GM19023 (cell line): ENCODE measurements at regions not wholly inside any gene's neighbourhood (a gene's known extent, or its start where the extent isn't known, plus 50 kb on each side); places are given as distances from the start of the nearest gene placed in this dataset.

ENCODE experiments used
- ATAC-seq: cut with Tn5 transposase; IDR thresholded peaks from one replicate; pipeline ENCODE4 v1.9.1; 2021; ENCODE audit warnings: mild to moderate bottlenecking, moderate library complexity; ENCODE audit not compliant: unreplicated experiment

GRCh38 chr7:136078630-136079029 lies 101.5 kb upstream of the MTPN start:
- no peak for ATAC-seq

GRCh38 chr7:136076954-136077353 lies 99.8 kb upstream of the MTPN start:
- ATAC-seq: no peak

- ATAC-seq: no peak
Measured at GRCh38 chr7:136074843-136075242, 97.7 kb upstream of the MTPN start.

GRCh38 chr7:136072447-136072846 lies 95.3 kb upstream of the MTPN start:
- no peak for ATAC-seq

DNA sequence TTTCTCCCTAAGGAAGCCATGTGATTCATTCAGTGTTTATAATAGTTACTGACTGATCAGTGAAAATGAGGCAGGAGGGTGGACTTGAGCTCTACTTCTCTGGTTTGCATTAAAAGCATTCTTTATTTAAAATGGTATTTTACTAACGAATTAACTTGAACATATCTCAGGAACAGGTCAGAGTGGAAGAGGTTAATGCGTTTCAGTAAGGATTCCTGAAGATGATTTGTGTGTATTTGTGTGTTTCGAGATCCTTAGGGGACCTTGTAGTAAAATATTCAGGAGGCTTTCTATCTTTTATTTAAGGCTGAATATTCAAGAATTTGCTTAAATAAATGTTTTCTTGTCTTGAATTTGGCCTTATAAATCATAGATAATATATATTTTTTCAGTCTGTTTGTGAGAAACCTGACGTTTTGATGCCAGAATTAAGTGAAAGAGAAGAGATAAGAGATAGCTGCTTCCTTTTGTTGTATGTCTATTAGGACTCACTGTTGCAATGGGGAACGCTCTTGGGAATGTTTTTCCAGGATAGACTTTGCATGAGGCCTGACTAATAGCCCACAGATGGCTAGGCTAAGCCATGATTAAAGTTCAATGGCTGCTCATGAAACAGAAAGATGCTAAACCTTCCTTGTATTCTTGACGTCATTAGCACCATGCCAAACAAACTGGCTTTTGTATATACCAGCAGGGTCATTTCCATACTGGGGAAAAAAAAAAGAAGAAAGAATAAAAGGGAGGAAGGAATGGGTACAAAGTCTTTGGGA lies 93.8 kb upstream of the MTPN start:
- ATAC-seq: no peak

DNA sequence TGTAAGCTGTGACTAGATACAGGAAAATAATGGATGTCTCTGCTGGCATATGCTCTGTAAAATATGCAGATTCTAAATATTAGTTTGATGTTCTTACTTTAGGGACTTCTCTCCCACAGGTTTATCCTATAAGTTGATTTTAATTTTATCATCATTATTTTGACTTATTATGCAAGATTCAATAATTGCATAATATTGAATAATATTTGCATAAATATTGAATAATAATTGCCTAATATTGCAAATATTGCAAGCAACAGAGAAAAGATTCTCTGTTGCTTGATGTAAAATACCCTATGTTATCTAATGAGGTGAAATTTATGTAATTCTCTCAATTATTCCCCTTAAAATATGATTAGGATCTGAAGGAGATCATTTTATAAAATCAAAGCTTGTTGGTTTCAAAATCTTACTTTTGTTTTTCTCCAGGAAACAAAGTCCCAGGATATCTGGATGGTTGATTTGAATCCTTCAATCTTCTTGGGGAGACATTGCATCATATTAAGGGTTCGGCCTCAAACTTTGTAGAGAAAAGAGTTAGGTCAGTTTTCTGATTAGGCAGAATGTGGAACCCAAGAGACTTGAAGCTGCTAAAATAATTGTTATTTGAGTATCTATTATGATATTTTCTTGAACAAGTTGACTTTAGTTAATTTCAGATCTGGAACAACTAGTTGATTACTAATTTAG lies 92.8 kb upstream of the MTPN start:
- no peak for ATAC-seq

GRCh38 chr7:136067277-136067676 lies 90.1 kb upstream of the MTPN start:
- ATAC-seq: no peak

GRCh38 chr7:136066304-136067143 lies 89.4 kb upstream of the MTPN start:
- ATAC-seq: no peak

GRCh38 chr7:136064627-136065237 lies 87.6 kb upstream of the MTPN start:
- ATAC-seq: no peak

DNA sequence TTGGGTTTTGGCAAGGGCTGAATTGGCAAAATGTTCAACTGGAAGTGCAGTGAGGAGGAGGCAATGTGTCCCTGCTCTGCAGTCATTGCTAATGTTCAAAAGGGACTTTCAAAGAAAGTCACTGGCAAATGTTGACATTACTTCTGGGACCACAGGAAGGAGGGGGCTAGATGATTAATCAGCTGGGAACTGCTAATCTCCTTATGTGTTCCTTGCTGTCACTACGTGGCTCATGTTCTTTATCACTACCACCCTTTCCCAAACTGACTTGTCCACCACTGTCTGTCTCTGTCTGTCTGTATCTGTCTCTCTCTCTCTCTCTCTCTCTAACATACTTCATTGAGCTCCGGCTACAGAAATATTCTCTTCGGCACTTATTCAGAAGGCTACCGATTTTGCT lies 86.9 kb upstream of the MTPN start:
- no peak for ATAC-seq

GRCh38 chr7:136063326-136063666 lies 86.1 kb upstream of the MTPN start:
- no peak for ATAC-seq

- no peak for ATAC-seq
Measured at GRCh38 chr7:136062625-136063325, 85.6 kb upstream of the MTPN start.

DNA sequence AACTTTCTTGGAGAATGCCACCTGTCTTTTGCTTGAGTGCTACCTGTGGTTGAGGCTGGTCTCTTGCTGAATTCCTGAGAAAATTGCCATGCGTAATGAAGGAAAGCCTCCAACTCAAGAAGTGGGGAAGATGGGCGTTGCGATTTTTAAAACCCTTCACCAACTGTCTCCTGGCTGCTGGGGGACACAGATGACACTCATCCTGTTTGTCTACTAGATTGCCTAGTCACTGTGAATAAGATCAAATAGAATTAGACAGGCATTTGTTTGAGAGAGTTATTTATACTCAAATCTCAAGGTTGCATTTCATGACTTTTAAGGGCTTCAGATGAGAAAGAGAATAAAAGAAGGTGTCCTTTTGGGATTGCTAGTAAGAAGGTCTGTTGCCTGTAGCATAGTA lies 84.3 kb upstream of the MTPN start:
- ATAC-seq: no peak

GRCh38 chr7:136058546-136058945 lies 81.4 kb upstream of the MTPN start:
- no peak for ATAC-seq

DNA sequence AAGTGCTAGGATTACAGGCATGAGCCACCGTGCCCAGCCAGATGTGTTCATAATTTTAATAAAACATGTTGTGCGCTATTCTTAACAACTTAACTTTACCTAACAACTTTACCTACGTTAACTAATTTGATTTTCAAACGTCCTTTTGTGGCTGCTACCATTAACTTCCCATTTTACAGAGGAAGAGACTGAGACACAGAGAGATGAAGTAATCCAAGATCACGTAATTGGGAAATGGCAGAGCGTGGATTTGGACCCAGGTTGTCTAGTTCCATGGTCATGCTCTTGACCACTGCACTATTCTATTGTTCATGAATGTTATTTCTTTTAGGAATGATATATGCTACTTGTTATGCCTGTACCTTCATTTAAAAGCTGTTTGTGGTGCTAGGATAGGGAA lies 80.3 kb upstream of the MTPN start:
- no peak for ATAC-seq

DNA sequence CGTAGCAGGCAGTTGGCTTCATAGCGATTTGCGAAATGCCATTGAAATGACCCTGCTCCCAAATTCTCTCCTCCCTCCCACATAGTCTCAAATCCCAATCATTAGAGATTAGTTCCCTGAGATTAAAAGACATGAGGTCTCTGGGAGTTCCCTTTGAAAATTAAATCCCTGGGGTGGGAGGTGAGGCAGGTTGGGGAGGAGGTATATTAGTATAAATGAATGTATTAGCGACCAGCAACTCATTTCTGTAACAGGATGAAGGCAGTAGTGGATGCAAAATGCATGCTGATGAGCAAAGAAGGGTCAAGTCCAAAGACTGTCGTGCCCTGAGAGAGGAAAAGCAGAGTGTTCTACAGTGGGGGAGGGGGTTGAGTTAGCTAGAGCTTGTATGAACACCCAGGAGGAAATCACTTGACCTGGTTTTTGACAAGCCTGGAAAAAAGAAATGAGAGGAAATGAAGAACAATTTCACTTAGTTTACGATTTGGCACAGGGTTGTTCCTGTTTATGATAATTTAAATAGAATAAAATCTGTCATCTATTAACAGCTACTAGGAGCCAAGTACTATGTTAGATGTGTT lies 79.6 kb upstream of the MTPN start:
- no peak for ATAC-seq

DNA sequence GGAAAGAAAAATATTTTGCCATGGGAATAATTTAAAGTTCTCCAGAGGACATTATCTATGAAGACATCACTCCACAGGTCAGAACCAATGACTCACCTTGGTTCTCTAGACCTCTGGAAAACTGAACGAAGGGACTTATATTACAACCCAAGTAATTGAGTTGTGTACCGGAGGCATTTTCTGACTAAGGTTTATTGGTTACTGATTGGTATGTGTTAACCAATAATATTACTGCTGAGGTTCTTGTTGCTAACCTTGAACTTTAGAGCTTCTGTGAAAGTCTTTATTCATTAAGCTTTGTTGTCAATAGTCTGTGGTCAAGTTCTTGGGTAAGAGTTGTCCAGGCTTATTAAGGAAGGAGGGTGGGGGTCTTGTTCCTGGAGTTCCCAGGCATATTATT lies 78.1 kb upstream of the MTPN start:
- no peak for ATAC-seq

DNA sequence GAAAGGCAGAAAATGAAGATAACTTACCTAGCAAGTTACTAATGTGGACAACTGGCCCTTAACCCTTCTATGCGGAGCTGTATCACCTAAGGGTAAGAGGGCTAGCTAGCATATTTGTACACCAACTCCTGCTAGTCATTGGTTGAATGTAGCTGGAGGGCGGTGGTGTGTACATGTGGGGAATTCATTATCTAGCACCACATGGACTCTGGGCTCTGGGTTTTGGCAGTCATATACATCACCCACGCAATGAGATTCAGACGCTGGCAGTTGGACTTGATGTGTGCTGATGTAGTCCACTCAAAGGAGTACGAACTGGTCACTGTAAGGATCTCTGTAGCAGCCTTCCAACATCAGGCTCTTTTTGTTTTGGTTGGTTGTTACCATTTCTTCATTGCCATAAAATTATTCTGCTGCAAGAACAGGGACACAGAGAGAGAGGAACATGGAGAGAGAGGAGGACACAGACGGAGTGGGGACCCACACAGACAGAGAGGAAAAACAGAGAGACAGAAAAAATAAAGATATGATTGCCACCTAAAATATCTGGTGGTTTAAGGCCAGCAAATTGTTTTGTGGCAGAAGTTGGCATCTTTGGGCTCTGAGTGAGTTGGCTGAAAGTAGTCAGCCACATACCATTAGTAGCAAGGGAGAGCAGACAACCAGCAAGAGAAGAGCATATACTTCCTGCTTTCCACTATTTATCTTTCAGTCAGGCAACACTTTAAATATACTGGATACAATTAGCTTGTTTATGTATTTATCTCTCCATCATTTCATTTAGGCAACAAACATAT lies 76.7 kb upstream of the MTPN start:
- no peak for ATAC-seq

DNA sequence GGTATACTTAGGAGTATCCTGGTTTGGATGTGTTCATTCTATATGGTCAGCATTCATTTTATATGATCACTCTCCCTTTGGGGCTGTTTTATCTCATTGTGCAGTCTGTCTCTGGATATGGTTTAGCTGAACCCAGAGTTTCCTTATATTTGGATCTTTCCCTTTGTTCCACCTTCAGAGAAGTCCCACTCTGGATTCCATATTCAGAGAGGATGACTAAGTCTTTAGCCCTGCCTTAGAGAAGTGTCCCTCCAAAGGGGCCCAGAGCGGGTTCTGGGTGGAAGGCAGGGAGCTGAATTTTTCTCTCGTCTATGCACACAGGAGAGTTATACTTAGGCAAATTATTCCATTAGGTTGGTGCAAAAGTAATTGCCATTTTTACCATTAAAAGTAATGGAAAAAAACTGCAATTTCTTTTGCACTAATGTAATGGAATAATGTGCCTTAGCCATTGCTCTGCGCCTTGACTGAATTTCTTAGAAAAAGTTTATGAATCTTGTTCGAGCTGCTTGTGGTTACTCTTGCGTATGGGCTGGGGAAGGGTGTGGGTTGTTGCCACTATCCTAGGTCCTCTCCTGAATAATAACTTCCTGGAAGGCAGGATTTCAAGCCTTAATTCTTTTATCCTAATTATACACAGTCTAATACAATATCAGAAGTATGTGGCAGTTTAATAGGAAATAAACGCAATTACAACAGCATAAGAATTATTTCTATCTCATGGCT lies 74.2 kb upstream of the MTPN start:
- ATAC-seq: no peak
